CMK (cell line): ENCODE measurements at regions not wholly inside any gene's neighbourhood (a gene's known extent, or its start where the extent isn't known, plus 50 kb on each side); places are given as distances from the start of the nearest gene placed in this dataset.
"Not testable (repeated sequence)": the region's sequence is repeated elsewhere in the genome, so short reads cannot be mapped to it uniquely, and the experiment has no call there.

Experiments
- DNase-seq: peaks from one replicate; pipeline ENCODE4 v3.0.0-alpha.2; 2010; ENCODE audit warnings: low read depth

GRCh38 chr20:2203436-2203835 lies 92.4 kb upstream of the TGM3 start:
- DNase-seq, result no peak

GRCh38 chr20:2204021-2204420 lies 91.8 kb upstream of the TGM3 start:
- DNase-seq, result no peak

DNA sequence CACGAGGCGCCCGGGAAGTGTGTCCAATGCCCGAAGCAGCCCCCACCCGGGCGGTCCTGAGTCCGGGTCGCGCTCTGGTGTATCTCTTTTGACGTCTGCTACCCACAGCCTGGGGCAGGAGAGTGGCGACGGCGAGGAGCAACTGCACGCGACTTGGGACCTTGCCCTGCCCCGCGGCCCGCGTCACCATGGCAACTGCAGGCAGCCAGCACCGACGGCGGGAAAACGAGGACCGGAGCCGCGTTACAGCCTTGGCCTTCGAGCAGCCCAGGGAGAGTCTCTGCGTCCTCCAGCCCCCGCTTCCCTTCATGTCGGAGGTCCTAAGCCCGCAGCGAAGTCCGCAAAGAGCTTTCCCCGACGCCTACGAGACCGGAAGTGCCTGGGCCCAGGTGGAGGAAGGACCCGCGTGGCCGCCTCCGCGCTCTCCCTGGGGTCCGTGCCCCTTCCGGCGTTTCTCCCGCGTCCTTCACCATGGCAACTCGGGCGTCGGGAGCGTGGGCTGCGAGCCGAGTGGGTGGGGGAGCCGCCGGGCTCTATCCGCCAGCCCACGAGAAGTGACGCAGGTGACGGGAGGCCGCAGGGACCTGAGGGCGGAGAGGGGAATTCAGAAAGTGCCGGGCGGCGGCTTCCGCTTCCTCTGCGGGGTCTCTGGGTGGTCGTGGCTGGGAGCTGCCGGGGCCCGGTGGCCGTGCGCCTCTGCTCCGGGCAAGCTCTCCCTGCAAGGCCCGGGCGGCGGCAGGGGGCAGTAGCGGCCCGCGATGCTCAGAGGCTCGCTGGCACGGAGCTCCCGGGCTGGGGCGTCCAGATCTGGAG lies 88.6 kb upstream of the TGM3 start:
- DNase-seq, result peak; percentile 18

GRCh38 chr20:2207770-2208097 lies 88.1 kb upstream of the TGM3 start:
- no peak for DNase-seq

DNA sequence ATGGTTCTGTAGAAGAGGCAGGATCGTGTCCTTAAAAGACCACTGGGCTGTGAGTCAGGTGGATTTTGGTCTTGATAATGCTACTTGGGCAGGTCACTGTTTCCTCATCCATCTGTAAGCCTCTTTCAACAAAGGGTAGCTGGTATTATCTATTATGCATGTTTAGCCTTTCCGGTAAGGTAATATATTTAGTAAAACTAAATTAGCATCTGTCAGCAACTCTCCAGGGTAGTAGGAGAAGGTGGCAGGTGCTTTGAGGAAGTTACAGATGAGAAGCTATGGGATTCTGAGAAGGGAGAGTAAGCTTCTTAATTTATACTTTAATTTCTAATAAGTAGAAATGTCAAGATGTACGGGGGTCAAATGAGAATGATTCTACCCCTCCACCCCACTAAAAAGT lies 86.9 kb upstream of the TGM3 start:
- DNase-seq, result no peak

- DNase-seq, result no peak
These were observed 84.9 kb upstream of the TGM3 start for GRCh38 chr20:2210646-2211552.

GRCh38 chr20:2212456-2213015 lies 83.3 kb upstream of the TGM3 start:
- no peak for DNase-seq

DNA sequence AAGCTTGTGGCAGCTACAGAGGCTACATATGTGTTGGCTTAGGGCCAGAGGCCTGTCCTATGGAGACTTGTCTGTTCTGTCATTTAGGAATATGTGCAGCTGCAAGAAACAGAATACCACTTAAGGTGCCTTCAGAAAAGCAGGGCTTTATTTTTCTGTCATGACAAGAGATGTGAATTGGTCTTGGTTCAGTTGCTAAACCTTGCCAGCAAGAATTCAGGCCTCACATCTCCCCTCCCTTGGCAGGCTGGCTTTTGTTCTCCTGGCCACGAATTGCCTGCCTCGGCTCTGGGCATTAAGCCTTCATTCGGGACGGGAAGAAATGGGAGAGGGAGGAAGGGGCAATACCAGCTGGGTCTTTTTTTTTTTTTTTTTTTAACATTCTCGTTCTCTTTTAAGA lies 82.4 kb upstream of the TGM3 start:
- no peak for DNase-seq

DNA sequence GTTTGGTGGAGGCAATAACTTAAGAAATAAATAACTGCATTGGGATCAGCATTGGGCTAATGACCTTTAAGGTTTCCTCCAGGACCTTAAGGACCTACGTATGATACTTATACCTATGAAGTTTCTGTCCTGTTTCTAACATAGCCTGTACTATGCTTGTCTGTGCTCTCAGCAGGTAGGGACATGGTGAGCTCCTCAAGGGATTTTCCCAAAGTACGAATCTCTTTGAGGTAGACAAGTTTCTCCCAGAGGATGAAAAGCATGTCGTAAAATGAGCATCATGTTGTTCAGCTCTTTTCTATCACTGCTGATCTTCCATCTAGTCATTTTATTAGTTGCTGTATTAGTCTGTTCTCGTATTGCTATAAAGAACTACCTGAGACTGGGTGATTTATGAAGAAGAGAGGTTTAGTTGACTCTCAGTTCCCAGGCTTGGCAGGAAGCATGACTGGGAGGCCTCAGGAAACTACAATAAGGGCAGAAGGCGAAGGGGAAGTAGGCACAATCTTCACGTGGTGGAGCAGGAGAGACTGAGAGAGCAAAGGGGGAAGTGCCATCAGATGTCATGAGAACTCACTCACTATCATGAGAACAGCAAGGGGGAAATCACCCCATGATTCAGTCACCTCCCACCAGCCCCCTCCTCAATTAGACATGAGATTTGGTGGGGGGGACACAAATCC lies 77.8 kb upstream of the TGM3 start:
- DNase-seq, result no peak

- DNase-seq, result no peak
These were observed 76.3 kb upstream of the TGM3 start for GRCh38 chr20:2219481-2220006.

GRCh38 chr20:2220298-2220697 lies 75.5 kb upstream of the TGM3 start:
- no peak for DNase-seq

GRCh38 chr20:2221921-2222320 lies 73.9 kb upstream of the TGM3 start:
- no peak for DNase-seq

DNA sequence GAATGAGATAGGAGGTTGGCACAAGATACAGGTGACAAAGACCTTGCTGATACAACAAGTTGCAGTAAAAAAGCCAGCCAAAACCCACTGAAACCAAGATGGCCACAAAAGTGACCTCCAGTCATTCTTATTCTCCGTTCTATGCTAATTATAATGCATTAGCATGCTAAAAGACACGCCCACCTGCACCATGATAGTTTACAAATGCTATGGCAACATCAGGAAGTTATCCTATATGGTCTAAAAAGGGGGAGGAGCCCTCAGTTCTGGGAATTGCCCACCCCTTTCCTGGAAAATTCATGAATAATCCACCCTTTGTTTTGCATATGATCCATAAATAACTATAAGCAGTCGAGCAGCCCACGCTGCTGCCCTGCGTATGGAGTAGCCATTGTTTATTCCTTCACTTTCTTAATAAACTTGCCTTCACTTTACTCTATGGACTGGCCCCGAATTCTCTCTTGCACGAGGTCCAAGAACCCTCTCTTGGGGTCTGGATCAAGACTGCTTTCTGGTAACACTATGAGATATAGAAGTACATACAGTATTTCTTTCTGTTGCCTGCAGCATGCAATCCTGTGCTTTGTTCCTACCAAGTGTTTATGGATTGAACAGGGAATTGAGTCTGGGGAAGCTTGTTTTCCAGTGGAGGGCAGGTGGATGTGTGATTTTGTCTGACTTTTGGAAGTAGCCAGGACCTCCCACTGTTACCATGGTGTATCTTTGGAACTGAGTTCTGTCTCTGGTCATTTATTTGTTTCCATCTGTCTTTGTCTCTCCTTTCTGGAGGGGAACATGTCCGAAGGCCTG lies 72.0 kb upstream of the TGM3 start:
- no peak for DNase-seq

GRCh38 chr20:2224368-2224639 lies 71.5 kb upstream of the TGM3 start:
- DNase-seq, result no peak

GRCh38 chr20:2227285-2227684 lies 68.5 kb upstream of the TGM3 start:
- not testable (repeated sequence) for DNase-seq

GRCh38 chr20:2227861-2228260 lies 67.9 kb upstream of the TGM3 start:
- no peak for DNase-seq

DNA sequence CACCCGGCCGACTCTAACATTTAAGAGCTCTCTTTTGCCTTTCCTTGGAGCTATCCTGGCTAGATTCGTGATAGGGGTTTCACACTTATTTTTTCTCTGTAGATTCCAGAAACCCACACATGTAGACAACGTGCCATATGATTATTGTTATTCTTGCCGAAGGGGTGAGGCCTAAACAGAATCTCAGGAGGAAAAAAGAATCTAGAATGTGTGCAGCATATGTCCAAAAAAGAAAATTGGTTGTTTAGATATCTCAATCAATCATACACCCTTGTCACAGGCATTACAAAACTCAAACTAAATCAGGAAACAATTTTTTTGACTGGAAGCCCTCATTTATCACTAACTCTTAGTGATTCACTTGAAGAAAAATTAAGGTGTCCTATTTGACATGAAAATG lies 66.9 kb upstream of the TGM3 start:
- no peak for DNase-seq

GRCh38 chr20:2230726-2231488 lies 64.9 kb upstream of the TGM3 start:
- no peak for DNase-seq

GRCh38 chr20:2231701-2232100 lies 64.1 kb upstream of the TGM3 start:
- no peak for DNase-seq

DNA sequence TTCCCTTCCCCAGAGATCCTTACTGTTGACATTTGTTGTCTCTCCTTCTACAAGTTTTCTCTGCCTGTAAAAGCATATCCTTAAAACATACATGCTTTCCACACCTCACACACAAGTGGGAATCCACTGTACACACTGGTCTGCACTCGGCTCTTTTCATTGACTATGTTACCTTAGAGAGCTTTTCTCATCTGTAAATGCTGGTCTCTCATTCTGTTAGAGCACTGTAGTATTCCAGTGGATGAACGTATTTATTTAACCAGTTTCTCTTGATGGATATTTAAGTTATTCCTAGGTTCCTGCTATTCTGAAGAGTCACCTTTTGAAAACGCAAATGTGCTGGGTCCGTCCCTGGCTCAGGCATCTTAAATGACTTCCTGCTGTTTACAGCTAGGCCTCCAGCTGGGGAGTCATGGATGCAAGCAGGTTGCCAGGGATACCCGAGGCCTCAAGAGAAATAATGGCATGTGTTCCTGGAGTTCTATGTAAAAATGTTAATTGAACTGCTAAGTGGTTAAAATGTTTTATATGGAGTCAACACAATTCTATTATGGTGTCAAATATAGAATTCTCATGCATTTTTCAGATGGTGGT lies 61.1 kb upstream of the TGM3 start:
- no peak for DNase-seq
